Adrenal gland (tissue), 9 donors: ENCODE measurements at regions not wholly inside any gene's neighbourhood (a gene's known extent, or its start where the extent isn't known, plus 50 kb on each side); places are given as distances from the start of the nearest gene placed in this dataset.

Experiments
- DNase-seq, 7 donors: peaks; one replicate each; pipeline ENCODE4 v3.0.0-alpha.2; 2019 to 2020
- H3K27ac ChIP-seq, 5 donors: fragments of 200-600 bp; sonication (generic) in 4 of 5; 1 replicate in 3 of 5; 2 replicates in 2 of 5; pipeline versions ENCODE4 v1.5.1 to v1.8.0; 2016 to 2020; ENCODE audit warnings: mild to moderate bottlenecking in 1 of 5
- H3K27me3 ChIP-seq: fragments of 200-600 bp; 2 replicates; pipeline ENCODE4 v1.8.0; 2021
- H3K36me3 ChIP-seq, 2 donors: fragments of 200-600 bp; replicated peaks in 1 of 2; 1 replicate in 1 of 2; 2 replicates in 1 of 2; pipeline versions ENCODE4 v1.5.1 to v1.8.0; 2018 to 2022
- H3K4me1 ChIP-seq, 2 donors: fragments of 200-600 bp; replicated peaks in 1 of 2; 1 replicate in 1 of 2; 2 replicates in 1 of 2; pipeline versions ENCODE4 v1.5.1 to v1.8.0; 2018 to 2021
- H3K4me3 ChIP-seq, 4 donors: fragments of 200-600 bp; sonication (generic) in 3 of 4; one replicate each; pipeline ENCODE4 v1.5.1; 2016 to 2018
- H3K9me3 ChIP-seq, 3 donors: fragments of 200-600 bp; sonication (generic) in 1 of 3; replicated peaks in 1 of 3; 1 replicate in 2 of 3; 2 replicates in 1 of 3; pipeline versions ENCODE4 v1.5.1 to v1.8.0; 2016 to 2021
- CTCF ChIP-seq, 6 experiments: fragments of 450-650 bp in 4 of 6; fragments of 200-600 bp in 2 of 6; sonication (generic) in 1 of 6; IDR thresholded peaks; 1 replicate in 5 of 6; 2 replicates in 1 of 6; pipeline versions ENCODE4 v1.5.1 to v1.8.0; 2016 to 2021; ENCODE audit warnings: antibody characterized with exemption in 6 of 6, mild to moderate bottlenecking in 2 of 6, moderate library complexity in 1 of 6
- POLR2A ChIP-seq, 2 donors: fragments of 450-650 bp; IDR thresholded peaks; one replicate each; pipeline ENCODE4 v1.6.1; 2017; ENCODE audit warnings: antibody characterized with exemption in 2 of 2, mild to moderate bottlenecking in 2 of 2, moderate library complexity in 1 of 2
- WGBS, 4 donors: extraction: QIAGEN DNeasy Blood & Tissue Kit in 2 of 4; methylation state at CpG; one replicate each; pipeline versions ENCODE4 v1.1.5 to v1.1.7; 2013 to 2017; 5-methylcytosine and 5-hydroxymethylcytosine counted together
- intact Hi-C, 2 donors: fragments of 100-400 bp; cut with DNase I; formaldehyde crosslinking; loops; one replicate each; pipeline versions ENCODE4 v1.14.1 to v1.15.0; 2022 to 2023
- donor health status: healthy with polysubstance abuse.
- donor health status: Bipolar disorder and iron deficiency.
- donor health status: DM: yes; HTN: yes; CAD: no.
- donor health status: DM: no; HTN: no; CAD: no.
- donor health status: DM: no; HTN: no; CAD: no.

GRCh38 chr1:208717525-208717924, 473.3 kb upstream of the PLXNA2 start:
- TF ChIP-seq POLR2A (IDR thresholded peaks at IDR 0.05) (no peak), CTCF (IDR thresholded peaks at IDR 0.05) (no peak)
- WGBS, 4 donors = 64 to 84% (median 74%) methylated on average over 5 of the region's 5 CpGs
- Histone ChIP-seq H3K4me1 (no peaks in the 10 kb centered on the region), H3K27ac (no peak overlapping the region), H3K4me3 (no peak overlapping the region), H3K36me3 (no peaks in the 10 kb centered on the region), H3K9me3 (peaks cover 0 to 3% (median 0%) of the 10 kb centered on the region in 3 donors), H3K27me3 (no peaks in the 10 kb centered on the region)
- no peak for DNase-seq
- intact Hi-C loops = no loop called here

- no peak overlapping the region for H3K4me3 ChIP-seq
- DNase-seq = no peak
- intact Hi-C loops = no loop called here
- TF ChIP-seq POLR2A (IDR thresholded peaks at IDR 0.05) (no peak), CTCF (IDR thresholded peaks at IDR 0.05) (no peak)
- H3K27me3 ChIP-seq = no peaks in the 10 kb centered on the region
- H3K36me3 ChIP-seq = no peaks in the 10 kb centered on the region
- peaks cover 0 to 10% (median 0%) of the 10 kb centered on the region in 3 donors for H3K9me3 ChIP-seq
- H3K27ac ChIP-seq = no peak overlapping the region
- no peaks in the 10 kb centered on the region for H3K4me1 ChIP-seq
Measured at GRCh38 chr1:208722592-208722991, 478.4 kb upstream of the PLXNA2 start.

- Histone ChIP-seq H3K27ac (no peak overlapping the region), H3K27me3 (no peaks in the 10 kb centered on the region), H3K4me1 (no peaks in the 10 kb centered on the region), H3K9me3 (peaks cover 0 to 10% (median 0%) of the 10 kb centered on the region in 3 donors), H3K4me3 (no peak overlapping the region), H3K36me3 (no peaks in the 10 kb centered on the region)
- intact Hi-C loops = no loop called here
- TF ChIP-seq CTCF (IDR thresholded peaks at IDR 0.05) (no peak), POLR2A (IDR thresholded peaks at IDR 0.05) (no peak)
- no peak for DNase-seq
- 62 to 79% (median 66%) methylated on average over 1 of the region's 1 CpG for WGBS, 4 donors
Measured at GRCh38 chr1:208724079-208724478, 479.9 kb upstream of the PLXNA2 start.

GRCh38 chr1:208728815-208729214, 484.6 kb upstream of the PLXNA2 start:
- no peaks in the 10 kb centered on the region for H3K4me1 ChIP-seq
- H3K27me3 ChIP-seq = no peaks in the 10 kb centered on the region
- intact Hi-C loops = no loop called here
- 83 to 92% (median 90%) methylated on average over 1 of the region's 1 CpG for WGBS, 4 donors
- no peak for DNase-seq
- H3K9me3 ChIP-seq = no peaks in the 10 kb centered on the region
- H3K27ac ChIP-seq = no peak overlapping the region
- H3K4me3 ChIP-seq = no peak overlapping the region
- TF ChIP-seq POLR2A (IDR thresholded peaks at IDR 0.05) = no peak
- H3K36me3 ChIP-seq = no peaks in the 10 kb centered on the region

- intact Hi-C loops = no loop called here
- Histone ChIP-seq H3K9me3 (no peaks in the 10 kb centered on the region), H3K27ac (no peak overlapping the region), H3K27me3 (no peaks in the 10 kb centered on the region), H3K36me3 (no peaks in the 10 kb centered on the region), H3K4me3 (no peak overlapping the region), H3K4me1 (no peaks in the 10 kb centered on the region)
- TF ChIP-seq CTCF (IDR thresholded peaks at IDR 0.05) = no peak
- WGBS, 4 donors = 30 to 43% (median 38%) methylated on average over 4 of the region's 4 CpGs
- peak in 1 of 7 donors; percentile 55 for DNase-seq
Measured at GRCh38 chr1:208731981-208732821, 488.0 kb upstream of the PLXNA2 start.
